Hepatocyte (in vitro differentiated cells): ENCODE measurements at regions not wholly inside any gene's neighbourhood (a gene's known extent, or its start where the extent isn't known, plus 50 kb on each side); places are given as distances from the start of the nearest gene placed in this dataset.
"Not testable (repeated sequence)": the region's sequence is repeated elsewhere in the genome, so short reads cannot be mapped to it uniquely, and the experiment has no call there.

Experiments used
- DNase-seq: peaks from one replicate; pipeline ENCODE4 v3.0.0-alpha.2; 2016; ENCODE audit warnings: low spot score
- H2AFZ ChIP-seq: fragments of 200-600 bp; sonication (generic); 2 replicates; pipeline ENCODE4 v1.6.0; 2016; ENCODE audit warnings: antibody characterized with exemption, mild to moderate bottlenecking
- H3K27ac ChIP-seq: fragments of 200-600 bp; sonication (generic); 2 replicates; pipeline ENCODE4 v1.5.1; 2016; ENCODE audit warnings: mild to moderate bottlenecking
- H3K27me3 ChIP-seq: fragments of 200-600 bp; sonication (generic); 2 replicates; pipeline ENCODE4 v1.6.1; 2016
- H3K36me3 ChIP-seq: fragments of 200-600 bp; sonication (generic); replicated peaks from 2 replicates; pipeline ENCODE4 v1.5.1; 2016; ENCODE audit warnings: low read depth; ENCODE audit not compliant: insufficient read depth
- H3K4me1 ChIP-seq: fragments of 200-600 bp; sonication (generic); 2 replicates; pipeline ENCODE4 v1.5.1; 2016; ENCODE audit warnings: mild to moderate bottlenecking, moderate library complexity; ENCODE audit not compliant: insufficient read depth
- H3K4me2 ChIP-seq: fragments of 200-600 bp; sonication (generic); 2 replicates; pipeline ENCODE4 v1.6.0; 2016
- H3K4me3 ChIP-seq: fragments of 200-600 bp; sonication (generic); 2 replicates; pipeline ENCODE4 v1.5.1; 2016; ENCODE audit warnings: mild to moderate bottlenecking
- H3K79me2 ChIP-seq: fragments of 200-600 bp; sonication (generic); 2 replicates; pipeline ENCODE4 v1.6.0; 2017; ENCODE audit warnings: mild to moderate bottlenecking
- H3K9me2 ChIP-seq: fragments of 200-600 bp; sonication (generic); replicated peaks from 2 replicates; pipeline ENCODE4 v1.6.0; 2017; ENCODE audit warnings: mild to moderate bottlenecking; ENCODE audit not compliant: insufficient read depth
- H3K9me3 ChIP-seq: fragments of 200-600 bp; sonication (generic); 2 replicates; pipeline ENCODE4 v1.5.1; 2016; ENCODE audit warnings: low read depth, mild to moderate bottlenecking
- H4K20me1 ChIP-seq: fragments of 200-600 bp; sonication (generic); 2 replicates; pipeline ENCODE4 v1.6.0; 2016; ENCODE audit warnings: mild to moderate bottlenecking; ENCODE audit not compliant: insufficient read depth, poor library complexity, severe bottlenecking
- CTCF ChIP-seq: fragments of 200-600 bp; sonication (generic); IDR thresholded peaks from 2 replicates; pipeline ENCODE4 v1.5.1; 2016; ENCODE audit warnings: antibody characterized with exemption, mild to moderate bottlenecking; ENCODE audit not compliant: poor library complexity
- EZH2 ChIP-seq: fragments of 200-600 bp; sonication (generic); IDR thresholded peaks from 2 replicates; pipeline ENCODE4 v1.6.1; 2016; ENCODE audit warnings: antibody characterized with exemption, mild to moderate bottlenecking, borderline replicate concordance
- EZH2phosphoT487 ChIP-seq: fragments of 200-600 bp; sonication (generic); IDR thresholded peaks from one replicate; pipeline ENCODE4 v1.6.1; 2018; ENCODE audit warnings: antibody characterized with exemption, mild to moderate bottlenecking, low read depth, moderate library complexity; ENCODE audit not compliant: unreplicated experiment, severe bottlenecking
- WGBS: methylation state at CpG from one replicate; pipeline ENCODE4 v1.1.6; 2016; ENCODE audit warnings: low lambda C conversion rate; ENCODE audit errors: missing lambda C conversion rate; 5-methylcytosine and 5-hydroxymethylcytosine counted together

- Histone ChIP-seq H4K20me1 (no peaks in the 10 kb centered on the region), H3K79me2 (no peaks in the 10 kb centered on the region)
These were observed 139.2 kb upstream of the IRS4 start for GRCh38 chrX:108875548-108875947.

GRCh38 chrX:108843039-108843438, 106.7 kb upstream of the IRS4 start:
- not testable (repeated sequence) for H2AFZ ChIP-seq, H3K4me1 ChIP-seq, H4K20me1 ChIP-seq, H3K79me2 ChIP-seq, H3K27ac ChIP-seq, H3K9me3 ChIP-seq, H3K4me3 ChIP-seq, H3K36me3 ChIP-seq, DNase-seq, H3K4me2 ChIP-seq, H3K27me3 ChIP-seq, H3K9me2 ChIP-seq
- 83% methylated on average over 1 of the region's 1 CpG for WGBS

More at GRCh38 chrX:108875548-108875947, 139.2 kb upstream of the IRS4 start:
- no peak overlapping the region for H3K4me3 ChIP-seq
- TF ChIP-seq EZH2phosphoT487: no peak
- no peak for TF ChIP-seq EZH2
- TF ChIP-seq CTCF: no peak
- H3K27me3 ChIP-seq: no peaks in the 10 kb centered on the region
- H3K36me3 ChIP-seq: no peaks in the 10 kb centered on the region
- H3K4me2 ChIP-seq: no peak overlapping the region
- no peak overlapping the region for H3K27ac ChIP-seq
- no peak overlapping the region for H2AFZ ChIP-seq
- H3K9me3 ChIP-seq: no peaks in the 10 kb centered on the region
- H3K4me1 ChIP-seq: no peaks in the 10 kb centered on the region
- DNase-seq: no peak
- H3K9me2 ChIP-seq: no peaks in the 10 kb centered on the region

- H3K4me2 ChIP-seq: no peak overlapping the region
These were observed 97.6 kb upstream of the IRS4 start for GRCh38 chrX:108833993-108834392.

GRCh38 chrX:108811891-108812290, 75.5 kb upstream of the IRS4 start:
- DNase-seq: no peak
- Histone ChIP-seq H3K27me3 (no peaks in the 10 kb centered on the region), H3K36me3 (no peaks in the 10 kb centered on the region), H3K4me1 (no peaks in the 10 kb centered on the region), H3K27ac (no peak overlapping the region), H3K4me2 (no peak overlapping the region), H3K9me3 (no peaks in the 10 kb centered on the region), H3K9me2 (no peaks in the 10 kb centered on the region), H3K4me3 (no peak overlapping the region), H4K20me1 (no peaks in the 10 kb centered on the region), H3K79me2 (no peaks in the 10 kb centered on the region), H2AFZ (no peak overlapping the region)
- TF ChIP-seq CTCF (no peak), EZH2phosphoT487 (no peak), EZH2 (no peak)

More at GRCh38 chrX:108833993-108834392, 97.6 kb upstream of the IRS4 start:
- H3K27me3 ChIP-seq: no peaks in the 10 kb centered on the region
- H3K36me3 ChIP-seq: no peaks in the 10 kb centered on the region
- no peaks in the 10 kb centered on the region for H3K9me2 ChIP-seq
- H3K9me3 ChIP-seq: no peaks in the 10 kb centered on the region
- WGBS: 91% methylated on average over 4 of the region's 4 CpGs
- no peak for TF ChIP-seq EZH2
- no peak for TF ChIP-seq EZH2phosphoT487
- TF ChIP-seq CTCF: no peak
- H2AFZ ChIP-seq: no peak overlapping the region
- no peaks in the 10 kb centered on the region for H3K79me2 ChIP-seq
- H3K27ac ChIP-seq: no peak overlapping the region
- H4K20me1 ChIP-seq: no peaks in the 10 kb centered on the region
- no peaks in the 10 kb centered on the region for H3K4me1 ChIP-seq
- no peak for DNase-seq
- H3K4me3 ChIP-seq: no peak overlapping the region
